ENCODE measurements at regions not wholly inside any gene's neighbourhood (a gene's known extent, or its start where the extent isn't known, plus 50 kb on each side); places are given as distances from the start of the nearest gene placed in this dataset.

GRCh38 chr3:25252291-25252690, 175.8 kb upstream of the RARB start:
- DNase-seq (ENCODE audit: low read depth): no peak
- H3K4me3 ChIP-seq (ENCODE audit: low read depth, low read length): no peak overlapping the region
- TF ChIP-seq CTCF (conservative IDR thresholded peaks at IDR 0.05; ENCODE audit: low read depth, low read length): no peak

GRCh38 chr3:25257026-25257425, 171.0 kb upstream of the RARB start:
- TF ChIP-seq CTCF (conservative IDR thresholded peaks at IDR 0.05; ENCODE audit: low read depth, low read length): no peak
- no peak overlapping the region for H3K4me3 ChIP-seq (ENCODE audit: low read depth, low read length)
- DNase-seq (ENCODE audit: low read depth): no peak

GRCh38 chr3:25259871-25260270, 168.2 kb upstream of the RARB start:
- no peak for TF ChIP-seq CTCF (conservative IDR thresholded peaks at IDR 0.05; ENCODE audit: low read depth, low read length)
- DNase-seq (ENCODE audit: low read depth): no peak
- H3K4me3 ChIP-seq (ENCODE audit: low read depth, low read length): no peak overlapping the region

GRCh38 chr3:25262322-25262721, 165.7 kb upstream of the RARB start:
- DNase-seq (ENCODE audit: low read depth): no peak
- H3K4me3 ChIP-seq (ENCODE audit: low read depth, low read length): no peak overlapping the region
- no peak for TF ChIP-seq CTCF (conservative IDR thresholded peaks at IDR 0.05; ENCODE audit: low read depth, low read length)

GRCh38 chr3:25265284-25265683, 162.8 kb upstream of the RARB start:
- no peak for DNase-seq (ENCODE audit: low read depth)
- H3K4me3 ChIP-seq (ENCODE audit: low read depth, low read length): no peak overlapping the region
- no peak for TF ChIP-seq CTCF (conservative IDR thresholded peaks at IDR 0.05; ENCODE audit: low read depth, low read length)

- DNase-seq (ENCODE audit: low read depth): no peak
- no peak for TF ChIP-seq CTCF (conservative IDR thresholded peaks at IDR 0.05; ENCODE audit: low read depth, low read length)
- H3K4me3 ChIP-seq (ENCODE audit: low read depth, low read length): no peak overlapping the region
These were observed 161.4 kb upstream of the RARB start for GRCh38 chr3:25266677-25267076.

GRCh38 chr3:25272090-25272489, 156.0 kb upstream of the RARB start:
- TF ChIP-seq CTCF (conservative IDR thresholded peaks at IDR 0.05; ENCODE audit: low read depth, low read length): no peak
- no peak overlapping the region for H3K4me3 ChIP-seq (ENCODE audit: low read depth, low read length)
- no peak for DNase-seq (ENCODE audit: low read depth)

Measured in epithelial cell of proximal tubule (primary cell).